ENCODE measurements at regions not wholly inside any gene's neighbourhood (a gene's known extent, or its start where the extent isn't known, plus 50 kb on each side); places are given as distances from the start of the nearest gene placed in this dataset.

- no peaks in the 10 kb centered on the region for H3K9me3 ChIP-seq
- no peak for DNase-seq (ENCODE audit: low spot score in 2 of 2)
- H3K27ac ChIP-seq: no peak overlapping the region
- H3K4me1 ChIP-seq: no peaks in the 10 kb centered on the region
- H3K27me3 ChIP-seq: no peaks in the 10 kb centered on the region
- TF ChIP-seq, protein P1, sequence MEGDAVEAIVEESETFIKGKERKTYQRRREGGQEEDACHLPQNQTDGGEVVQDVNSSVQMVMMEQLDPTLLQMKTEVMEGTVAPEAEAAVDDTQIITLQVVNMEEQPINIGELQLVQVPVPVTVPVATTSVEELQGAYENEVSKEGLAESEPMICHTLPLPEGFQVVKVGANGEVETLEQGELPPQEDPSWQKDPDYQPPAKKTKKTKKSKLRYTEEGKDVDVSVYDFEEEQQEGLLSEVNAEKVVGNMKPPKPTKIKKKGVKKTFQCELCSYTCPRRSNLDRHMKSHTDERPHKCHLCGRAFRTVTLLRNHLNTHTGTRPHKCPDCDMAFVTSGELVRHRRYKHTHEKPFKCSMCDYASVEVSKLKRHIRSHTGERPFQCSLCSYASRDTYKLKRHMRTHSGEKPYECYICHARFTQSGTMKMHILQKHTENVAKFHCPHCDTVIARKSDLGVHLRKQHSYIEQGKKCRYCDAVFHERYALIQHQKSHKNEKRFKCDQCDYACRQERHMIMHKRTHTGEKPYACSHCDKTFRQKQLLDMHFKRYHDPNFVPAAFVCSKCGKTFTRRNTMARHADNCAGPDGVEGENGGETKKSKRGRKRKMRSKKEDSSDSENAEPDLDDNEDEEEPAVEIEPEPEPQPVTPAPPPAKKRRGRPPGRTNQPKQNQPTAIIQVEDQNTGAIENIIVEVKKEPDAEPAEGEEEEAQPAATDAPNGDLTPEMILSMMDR (IDR thresholded peaks at IDR 0.05): no peak
- H3K4me3 ChIP-seq: no peak overlapping the region
- intact Hi-C loops (cut with DNase I): no loop called here
- no peaks in the 10 kb centered on the region for H3K36me3 ChIP-seq
These were observed 708.4 kb upstream of the EPHA7 start for GRCh38 chr6:94127716-94128115.

GRCh38 chr6:94124333-94124732, 705.0 kb upstream of the EPHA7 start:
- no peaks in the 10 kb centered on the region for H3K36me3 ChIP-seq
- no peaks in the 10 kb centered on the region for H3K9me3 ChIP-seq
- no peak for DNase-seq (ENCODE audit: low spot score in 2 of 2)
- TF ChIP-seq, protein P1 (IDR thresholded peaks at IDR 0.05): no peak
- no peak overlapping the region for H3K4me3 ChIP-seq
- intact Hi-C loops (cut with DNase I): no loop called here
- H3K27me3 ChIP-seq: no peaks in the 10 kb centered on the region
- H3K27ac ChIP-seq: no peak overlapping the region
- H3K4me1 ChIP-seq: no peaks in the 10 kb centered on the region

GRCh38 chr6:94121094-94121493, 701.7 kb upstream of the EPHA7 start:
- Histone ChIP-seq H3K36me3 (no peaks in the 10 kb centered on the region), H3K4me1 (no peaks in the 10 kb centered on the region), H3K27ac (no peak overlapping the region), H3K27me3 (no peaks in the 10 kb centered on the region), H3K4me3 (no peak overlapping the region), H3K9me3 (no peaks in the 10 kb centered on the region)
- TF ChIP-seq, protein P1 (IDR thresholded peaks at IDR 0.05): no peak
- intact Hi-C loops (cut with DNase I): no loop called here
- DNase-seq (ENCODE audit: low spot score in 2 of 2): no peak

DNA sequence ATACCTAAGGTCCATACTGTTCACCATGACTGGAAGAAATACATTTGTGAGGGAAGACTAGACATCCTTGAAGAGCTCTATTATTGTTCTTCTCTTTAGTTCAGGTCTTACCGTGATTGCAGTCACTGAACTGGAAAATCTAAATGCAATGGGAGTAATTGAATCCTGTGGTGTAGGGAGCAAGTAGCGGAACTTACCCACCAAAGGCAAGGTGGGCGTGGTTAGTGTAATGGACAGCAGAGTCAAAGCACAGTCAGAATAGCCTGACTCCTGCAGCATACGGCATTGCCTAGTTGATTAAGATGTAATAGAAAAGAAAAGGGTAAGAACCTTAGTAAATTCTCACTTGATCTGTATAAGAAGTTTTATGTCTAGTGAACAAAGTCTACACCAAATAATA, 679.7 kb upstream of the EPHA7 start:
- Histone ChIP-seq H3K27ac (no peak overlapping the region), H3K36me3 (no peaks in the 10 kb centered on the region), H3K4me3 (no peak overlapping the region), H3K27me3 (no peaks in the 10 kb centered on the region), H3K9me3 (no peaks in the 10 kb centered on the region), H3K4me1 (no peaks in the 10 kb centered on the region)
- TF ChIP-seq, protein P1 (IDR thresholded peaks at IDR 0.05): no peak
- intact Hi-C loops (cut with DNase I): no loop called here
- DNase-seq (ENCODE audit: low spot score in 2 of 2): no peak

GRCh38 chr6:94095961-94096360, 676.6 kb upstream of the EPHA7 start:
- intact Hi-C loops (cut with DNase I): no loop called here
- Histone ChIP-seq H3K27me3 (no peaks in the 10 kb centered on the region), H3K4me3 (no peak overlapping the region), H3K36me3 (no peaks in the 10 kb centered on the region), H3K9me3 (no peaks in the 10 kb centered on the region), H3K4me1 (no peaks in the 10 kb centered on the region), H3K27ac (no peak overlapping the region)
- DNase-seq (ENCODE audit: low spot score in 2 of 2): no peak
- TF ChIP-seq, protein P1 (IDR thresholded peaks at IDR 0.05): no peak

DNA sequence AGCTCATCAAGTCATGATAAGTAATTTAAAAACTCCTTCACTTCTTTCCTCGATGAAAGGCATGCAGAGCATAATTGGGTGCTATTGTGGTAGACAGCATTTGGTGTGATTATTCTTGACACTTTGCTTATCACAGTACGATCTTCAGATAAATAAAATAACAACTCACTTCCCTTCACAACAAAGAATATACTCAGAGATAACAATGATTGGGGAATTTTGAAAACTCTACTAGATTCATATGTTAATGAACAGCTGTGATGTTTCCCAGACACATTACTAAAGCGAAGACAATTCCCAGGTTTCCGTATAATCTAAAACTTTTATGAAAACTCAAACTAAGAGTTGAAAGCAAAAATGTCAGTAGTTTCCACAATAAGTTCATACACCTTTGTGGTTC, 670.6 kb upstream of the EPHA7 start:
- DNase-seq (ENCODE audit: low spot score in 2 of 2): no peak
- H3K9me3 ChIP-seq: no peaks in the 10 kb centered on the region
- H3K36me3 ChIP-seq: no peaks in the 10 kb centered on the region
- no peaks in the 10 kb centered on the region for H3K4me1 ChIP-seq
- H3K27ac ChIP-seq: no peak overlapping the region
- H3K27me3 ChIP-seq: no peaks in the 10 kb centered on the region
- TF ChIP-seq, protein P1 (IDR thresholded peaks at IDR 0.05): no peak
- intact Hi-C loops (cut with DNase I): no loop called here
- H3K4me3 ChIP-seq: no peak overlapping the region

Data from ascending aorta (tissue), 2 donors.